ENCODE measurements at regions not wholly inside any gene's neighbourhood (a gene's known extent, or its start where the extent isn't known, plus 50 kb on each side); places are given as distances from the start of the nearest gene placed in this dataset.

DNA sequence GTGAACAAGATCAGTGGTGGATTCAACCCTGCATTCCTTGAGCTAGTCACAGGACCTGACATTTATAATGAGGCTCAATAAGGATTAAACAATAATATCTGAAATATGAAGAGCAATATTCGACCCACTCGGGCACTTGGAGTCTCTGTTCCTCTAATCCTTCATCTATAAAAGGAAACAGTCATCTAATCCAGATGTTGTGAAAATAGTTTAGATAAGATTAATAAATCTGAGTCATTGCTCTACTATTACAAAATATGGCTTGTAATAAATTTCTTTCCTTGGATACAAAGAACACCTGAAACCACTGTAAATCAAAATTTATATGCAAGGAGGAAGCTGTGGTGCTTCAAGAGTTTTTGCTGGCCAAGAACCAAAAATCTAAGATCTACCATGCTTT is 846.9 kb upstream of the ACVR2A start:
- TF ChIP-seq, protein P1, sequence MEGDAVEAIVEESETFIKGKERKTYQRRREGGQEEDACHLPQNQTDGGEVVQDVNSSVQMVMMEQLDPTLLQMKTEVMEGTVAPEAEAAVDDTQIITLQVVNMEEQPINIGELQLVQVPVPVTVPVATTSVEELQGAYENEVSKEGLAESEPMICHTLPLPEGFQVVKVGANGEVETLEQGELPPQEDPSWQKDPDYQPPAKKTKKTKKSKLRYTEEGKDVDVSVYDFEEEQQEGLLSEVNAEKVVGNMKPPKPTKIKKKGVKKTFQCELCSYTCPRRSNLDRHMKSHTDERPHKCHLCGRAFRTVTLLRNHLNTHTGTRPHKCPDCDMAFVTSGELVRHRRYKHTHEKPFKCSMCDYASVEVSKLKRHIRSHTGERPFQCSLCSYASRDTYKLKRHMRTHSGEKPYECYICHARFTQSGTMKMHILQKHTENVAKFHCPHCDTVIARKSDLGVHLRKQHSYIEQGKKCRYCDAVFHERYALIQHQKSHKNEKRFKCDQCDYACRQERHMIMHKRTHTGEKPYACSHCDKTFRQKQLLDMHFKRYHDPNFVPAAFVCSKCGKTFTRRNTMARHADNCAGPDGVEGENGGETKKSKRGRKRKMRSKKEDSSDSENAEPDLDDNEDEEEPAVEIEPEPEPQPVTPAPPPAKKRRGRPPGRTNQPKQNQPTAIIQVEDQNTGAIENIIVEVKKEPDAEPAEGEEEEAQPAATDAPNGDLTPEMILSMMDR (IDR thresholded peaks at IDR 0.05; ENCODE audit: control extremely low read depth, extremely low read depth, low read depth, missing control alignments): no peak
- no peak for DNase-seq (ENCODE audit: extremely low spot score)
- POLR2A ChIA-PET: no interaction called here
- CTCF ChIA-PET: interaction anchor here (1.2 kb wide), 1 partner anchor 28 kb away, joined by 3 read pairs; no protein-coding TSS in a partner anchor

DNA sequence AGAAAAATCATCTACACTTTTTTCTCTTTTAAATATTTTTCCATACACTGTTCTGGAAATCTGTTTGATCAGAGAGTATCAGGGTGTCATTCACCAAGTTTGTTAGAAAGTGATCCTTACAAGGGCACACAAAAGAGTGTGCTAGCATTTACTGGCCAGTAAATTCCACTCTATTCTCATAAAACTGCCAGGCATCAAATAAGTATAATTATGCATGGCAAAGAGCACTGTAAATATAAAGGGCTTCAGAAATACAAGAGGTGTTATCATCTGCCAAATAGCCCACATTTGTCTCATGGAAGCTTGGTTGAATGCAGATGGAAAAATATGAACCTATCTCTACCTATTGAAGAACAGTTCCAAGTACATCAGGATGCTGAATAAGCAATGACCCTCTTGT is 847.3 kb upstream of the ACVR2A start:
- ChIA-PET CTCF (interaction anchor here (1.2 kb wide), 1 partner anchor 29 kb away, joined by 3 read pairs; no protein-coding TSS in a partner anchor), POLR2A (no interaction called here)
- no peak for DNase-seq (ENCODE audit: extremely low spot score)
- TF ChIP-seq, protein P1 (IDR thresholded peaks at IDR 0.05; ENCODE audit: control extremely low read depth, extremely low read depth, low read depth, missing control alignments): no peak

DNA sequence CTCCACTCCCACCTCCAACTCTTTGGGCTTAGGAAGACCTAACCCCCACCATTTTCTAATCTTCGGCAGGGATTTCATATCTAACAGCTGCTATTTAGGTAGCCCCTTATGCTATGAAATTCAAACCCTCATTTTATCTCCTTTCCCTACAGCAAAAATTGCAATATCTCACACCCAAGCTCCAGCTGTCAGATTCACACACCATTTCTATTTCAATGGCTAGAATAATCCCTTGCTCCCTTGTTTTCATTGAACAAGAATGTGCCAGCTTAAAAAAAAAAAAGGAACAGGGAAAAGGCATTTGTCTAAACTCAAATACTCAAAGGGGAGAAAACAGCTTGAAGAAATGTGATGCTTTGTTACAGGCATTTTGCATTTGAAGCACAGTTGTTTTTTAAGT is 850.6 kb upstream of the ACVR2A start:
- CTCF ChIA-PET: no interaction called here
- POLR2A ChIA-PET: no interaction called here
- TF ChIP-seq, protein P1 (IDR thresholded peaks at IDR 0.05; ENCODE audit: control extremely low read depth, extremely low read depth, low read depth, missing control alignments): no peak
- no peak for DNase-seq (ENCODE audit: extremely low spot score)

DNA sequence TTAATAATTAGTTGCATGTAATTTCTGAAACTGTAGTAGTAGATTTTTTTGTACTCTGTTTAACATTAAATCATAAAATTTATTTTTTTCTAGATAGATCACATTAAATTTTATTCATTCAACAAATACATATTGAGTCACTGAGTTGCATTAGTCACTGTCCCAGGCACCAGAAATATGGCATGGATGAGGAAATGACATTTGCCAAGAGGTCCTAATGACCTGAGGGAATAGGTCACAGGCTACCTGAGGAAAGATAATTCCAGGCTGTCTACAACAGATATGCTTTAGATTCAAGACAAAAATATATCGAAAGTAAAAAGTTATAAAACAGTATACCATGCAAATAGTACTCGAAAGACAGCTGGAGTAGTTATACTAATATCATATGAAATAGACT is 852.4 kb upstream of the ACVR2A start:
- TF ChIP-seq, protein P1 (IDR thresholded peaks at IDR 0.05; ENCODE audit: control extremely low read depth, extremely low read depth, low read depth, missing control alignments): no peak
- DNase-seq (ENCODE audit: extremely low spot score): no peak
- ChIA-PET CTCF (no interaction called here), POLR2A (no interaction called here)

DNA sequence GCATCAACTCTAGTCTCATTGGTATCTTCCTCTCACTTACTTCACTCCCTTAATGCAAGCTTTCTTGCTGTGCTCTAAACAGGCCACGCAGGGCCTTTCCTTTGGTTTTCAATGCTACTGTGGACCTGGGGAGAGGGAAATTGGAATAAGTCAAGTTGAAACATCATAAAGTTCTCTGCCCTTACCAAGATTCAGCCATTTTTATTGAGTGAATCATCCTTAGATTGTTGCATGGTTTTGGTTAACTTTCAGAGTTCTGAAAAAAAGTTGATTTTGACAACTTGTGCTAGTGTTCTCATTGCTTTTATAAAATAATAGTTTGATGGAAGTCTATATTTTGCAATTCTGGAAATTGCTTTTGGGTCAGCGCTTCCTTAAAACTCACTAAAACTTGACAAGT is 852.8 kb upstream of the ACVR2A start:
- POLR2A ChIA-PET: no interaction called here
- CTCF ChIA-PET: no interaction called here

DNA sequence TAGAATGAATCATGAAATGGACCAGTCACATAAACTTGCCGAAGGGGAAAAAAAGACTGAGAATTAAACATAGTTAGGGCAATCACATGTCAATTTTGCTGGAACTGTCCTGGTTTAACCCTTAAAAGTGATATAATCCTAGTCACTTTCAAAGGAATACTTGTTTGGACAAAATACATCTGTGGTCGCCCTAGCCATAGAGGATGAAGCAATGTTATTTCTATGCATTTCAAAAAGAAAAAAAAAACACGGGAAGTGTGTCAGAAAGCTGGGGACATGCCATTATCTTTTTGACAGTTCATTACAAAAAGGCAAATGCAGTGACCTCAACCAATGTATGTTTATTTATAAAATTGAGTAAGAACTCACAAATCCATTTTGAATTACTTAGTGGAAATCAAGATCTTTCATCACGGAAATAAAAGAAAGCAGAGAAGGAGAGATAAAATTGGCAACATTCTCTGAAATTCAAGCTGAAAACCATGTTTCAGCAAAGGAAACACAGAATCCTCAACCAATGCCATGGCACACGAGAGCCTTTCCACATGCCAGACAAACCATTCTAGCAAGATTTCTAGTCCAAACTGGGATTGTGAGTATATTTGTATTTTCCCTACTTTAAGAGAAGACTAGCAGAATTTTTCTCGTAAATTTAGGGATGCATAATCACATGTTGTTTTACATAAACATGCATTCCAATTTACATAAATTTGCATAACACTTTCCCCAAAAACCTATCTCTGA is 854.3 kb upstream of the ACVR2A start:
- ChIA-PET CTCF (no interaction called here), POLR2A (no interaction called here)
- no peak for DNase-seq (ENCODE audit: extremely low spot score)
- TF ChIP-seq, protein P1 (IDR thresholded peaks at IDR 0.05; ENCODE audit: control extremely low read depth, extremely low read depth, low read depth, missing control alignments): no peak

More for the DNA sequence above, 852.8 kb upstream of the ACVR2A start:
- no peak for DNase-seq (ENCODE audit: extremely low spot score)
- TF ChIP-seq, protein P1 (IDR thresholded peaks at IDR 0.05; ENCODE audit: control extremely low read depth, extremely low read depth, low read depth, missing control alignments): no peak
